ENCODE measurements at regions not wholly inside any gene's neighbourhood (a gene's known extent, or its start where the extent isn't known, plus 50 kb on each side); places are given as distances from the start of the nearest gene placed in this dataset.

DNA sequence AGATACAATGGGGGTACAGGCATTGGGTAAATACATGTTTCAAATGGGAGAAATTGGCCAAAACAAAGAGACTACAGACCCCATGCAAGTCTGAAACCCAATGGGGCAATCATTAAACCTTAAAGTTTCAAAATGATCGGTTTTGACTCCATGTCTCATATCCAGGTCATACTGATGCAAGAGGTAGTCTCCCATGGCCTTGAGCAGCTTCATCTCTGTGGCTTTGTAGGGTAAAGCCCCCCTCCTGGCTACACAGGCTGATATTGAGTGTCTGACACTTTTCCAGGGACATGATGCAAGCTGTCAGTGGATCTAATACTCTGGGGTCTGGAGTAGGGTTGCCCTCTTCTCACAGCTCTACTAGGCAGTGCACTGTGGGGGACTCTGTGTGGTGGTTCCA lies 286.1 kb downstream of the LRRIQ3 start:
- ChIA-PET POLR2A (no interaction called here), CTCF (no interaction called here)
- no peaks in the 10 kb centered on the region for H3K79me2 ChIP-seq (ENCODE audit: control insufficient read depth, insufficient read depth, low read length)
- H3K27ac Mint-ChIP-seq: no peak overlapping the region
- no peak for DNase-seq
- no peak overlapping the region for H3K27ac ChIP-seq (ENCODE audit: low read length in 2 of 2)
- WGBS (ENCODE audit: insufficient coverage): 100% methylated on average over 1 of the region's 1 CpG
- peaks cover 0 to 2% (median 0%) of the 10 kb centered on the region in 3 donors for H3K9me3 ChIP-seq (ENCODE audit: control extremely low read depth in 1 of 3, control insufficient read depth in 2 of 3, insufficient read depth in 1 of 3, low read length in 2 of 3)
- H3K4me3 ChIP-seq (ENCODE audit: control extremely low read depth in 1 of 5, extremely low read depth in 1 of 5, insufficient read depth in 1 of 5, low read depth in 2 of 5, low read length in 4 of 5): no peak overlapping the region
- H3K9me3 Mint-ChIP-seq (ENCODE audit: insufficient read depth): peaks cover 5% of the 10 kb centered on the region
- TF ChIP-seq EZH2 (IDR thresholded peaks at IDR 0.05; ENCODE audit: borderline replicate concordance, insufficient read depth, low read depth, low read length, poor library complexity, severe bottlenecking): no peak
- TF ChIP-seq, protein P1, sequence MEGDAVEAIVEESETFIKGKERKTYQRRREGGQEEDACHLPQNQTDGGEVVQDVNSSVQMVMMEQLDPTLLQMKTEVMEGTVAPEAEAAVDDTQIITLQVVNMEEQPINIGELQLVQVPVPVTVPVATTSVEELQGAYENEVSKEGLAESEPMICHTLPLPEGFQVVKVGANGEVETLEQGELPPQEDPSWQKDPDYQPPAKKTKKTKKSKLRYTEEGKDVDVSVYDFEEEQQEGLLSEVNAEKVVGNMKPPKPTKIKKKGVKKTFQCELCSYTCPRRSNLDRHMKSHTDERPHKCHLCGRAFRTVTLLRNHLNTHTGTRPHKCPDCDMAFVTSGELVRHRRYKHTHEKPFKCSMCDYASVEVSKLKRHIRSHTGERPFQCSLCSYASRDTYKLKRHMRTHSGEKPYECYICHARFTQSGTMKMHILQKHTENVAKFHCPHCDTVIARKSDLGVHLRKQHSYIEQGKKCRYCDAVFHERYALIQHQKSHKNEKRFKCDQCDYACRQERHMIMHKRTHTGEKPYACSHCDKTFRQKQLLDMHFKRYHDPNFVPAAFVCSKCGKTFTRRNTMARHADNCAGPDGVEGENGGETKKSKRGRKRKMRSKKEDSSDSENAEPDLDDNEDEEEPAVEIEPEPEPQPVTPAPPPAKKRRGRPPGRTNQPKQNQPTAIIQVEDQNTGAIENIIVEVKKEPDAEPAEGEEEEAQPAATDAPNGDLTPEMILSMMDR (IDR thresholded peaks at IDR 0.05): no peak
- H4K20me1 ChIP-seq (ENCODE audit: control insufficient read depth, insufficient read depth, low read length, poor library complexity, severe bottlenecking): no peaks in the 10 kb centered on the region
- no peaks in the 10 kb centered on the region for H3K27me3 Mint-ChIP-seq
- no peaks in the 10 kb centered on the region for H3K4me1 Mint-ChIP-seq
- no peak overlapping the region for H2AFZ ChIP-seq (ENCODE audit: insufficient read depth, low read depth, low read length, poor library complexity, severe bottlenecking)
- H3K36me3 ChIP-seq (replicated peaks in 1 of 2; ENCODE audit: control extremely low read depth in 1 of 2, control insufficient read depth in 1 of 2, extremely low read depth in 1 of 2, insufficient read depth in 2 of 2, low read length in 1 of 2): no peaks in the 10 kb centered on the region
- H3K4me2 ChIP-seq (replicated peaks; ENCODE audit: low read depth, low read length, poor library complexity, severe bottlenecking): no peak overlapping the region
- no peak overlapping the region for H3K4me3 Mint-ChIP-seq
- no peaks in the 10 kb centered on the region for H3K27me3 ChIP-seq (replicated peaks in 1 of 4; ENCODE audit: control extremely low read depth in 1 of 4, control insufficient read depth in 3 of 4, insufficient read depth in 4 of 4, low read length in 3 of 4)
- no peaks in the 10 kb centered on the region for H3K4me1 ChIP-seq (ENCODE audit: control insufficient read depth in 2 of 2, insufficient read depth in 2 of 2, low read length in 2 of 2)
- no peak overlapping the region for H3K9ac ChIP-seq (ENCODE audit: low read length)
- intact Hi-C loops (cut with micrococcal nuclease): no loop called here
- no peak for ATAC-seq (ENCODE audit: low read depth)

DNA sequence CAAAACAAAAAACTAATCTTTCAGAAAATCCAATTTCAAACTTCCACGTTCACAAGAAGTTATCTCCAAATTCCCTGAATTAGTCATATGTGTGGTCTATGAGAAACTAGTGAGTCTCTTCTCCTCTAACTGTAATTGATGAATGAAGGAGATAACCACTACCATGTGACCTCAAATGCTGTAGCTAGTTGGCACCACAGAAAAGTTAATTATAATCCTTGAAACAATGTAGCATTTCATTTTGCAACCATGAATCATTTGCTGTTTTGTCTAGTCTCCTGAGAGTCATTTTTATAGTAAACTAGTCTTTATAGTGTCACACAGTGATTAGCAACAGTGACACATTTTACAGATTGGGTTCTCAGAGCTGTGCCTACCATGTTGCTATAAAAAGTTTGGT lies 287.5 kb downstream of the LRRIQ3 start:
- Mint-ChIP-seq H3K4me1 (no peaks in the 10 kb centered on the region), H3K27ac (no peak overlapping the region), H3K9me3 (ENCODE audit: insufficient read depth) (peaks cover 5% of the 10 kb centered on the region), H3K27me3 (no peaks in the 10 kb centered on the region), H3K4me3 (no peak overlapping the region)
- Histone ChIP-seq H3K27me3 (replicated peaks in 1 of 4; ENCODE audit: control extremely low read depth in 1 of 4, control insufficient read depth in 3 of 4, insufficient read depth in 4 of 4, low read length in 3 of 4) (no peaks in the 10 kb centered on the region), H3K36me3 (replicated peaks in 1 of 2; ENCODE audit: control extremely low read depth in 1 of 2, control insufficient read depth in 1 of 2, extremely low read depth in 1 of 2, insufficient read depth in 2 of 2, low read length in 1 of 2) (no peaks in the 10 kb centered on the region), H3K27ac (ENCODE audit: low read length in 2 of 2) (no peak overlapping the region), H3K4me3 (ENCODE audit: control extremely low read depth in 1 of 5, extremely low read depth in 1 of 5, insufficient read depth in 1 of 5, low read depth in 2 of 5, low read length in 4 of 5) (no peak overlapping the region), H3K9me3 (ENCODE audit: control extremely low read depth in 1 of 3, control insufficient read depth in 2 of 3, insufficient read depth in 1 of 3, low read length in 2 of 3) (peaks cover 0 to 2% (median 0%) of the 10 kb centered on the region in 3 donors), H2AFZ (ENCODE audit: insufficient read depth, low read depth, low read length, poor library complexity, severe bottlenecking) (no peak overlapping the region), H4K20me1 (ENCODE audit: control insufficient read depth, insufficient read depth, low read length, poor library complexity, severe bottlenecking) (no peaks in the 10 kb centered on the region), H3K4me1 (ENCODE audit: control insufficient read depth in 2 of 2, insufficient read depth in 2 of 2, low read length in 2 of 2) (no peaks in the 10 kb centered on the region), H3K79me2 (ENCODE audit: control insufficient read depth, insufficient read depth, low read length) (no peaks in the 10 kb centered on the region), H3K9ac (ENCODE audit: low read length) (no peak overlapping the region), H3K4me2 (replicated peaks; ENCODE audit: low read depth, low read length, poor library complexity, severe bottlenecking) (no peak overlapping the region)
- DNase-seq (no peak), ATAC-seq (ENCODE audit: low read depth) (no peak)
- ChIA-PET POLR2A (no interaction called here), CTCF (no interaction called here)
- intact Hi-C loops (cut with micrococcal nuclease): no loop called here
- no CpG with 5 or more reads among the region's 1 CpG for WGBS (ENCODE audit: insufficient coverage)
- TF ChIP-seq, protein P1 (IDR thresholded peaks at IDR 0.05): no peak
- no peak for TF ChIP-seq EZH2 (IDR thresholded peaks at IDR 0.05; ENCODE audit: borderline replicate concordance, insufficient read depth, low read depth, low read length, poor library complexity, severe bottlenecking)

Data from B cell (primary cell).